ENCODE measurements at regions not wholly inside any gene's neighbourhood (a gene's known extent, or its start where the extent isn't known, plus 50 kb on each side); places are given as distances from the start of the nearest gene placed in this dataset.

DNA sequence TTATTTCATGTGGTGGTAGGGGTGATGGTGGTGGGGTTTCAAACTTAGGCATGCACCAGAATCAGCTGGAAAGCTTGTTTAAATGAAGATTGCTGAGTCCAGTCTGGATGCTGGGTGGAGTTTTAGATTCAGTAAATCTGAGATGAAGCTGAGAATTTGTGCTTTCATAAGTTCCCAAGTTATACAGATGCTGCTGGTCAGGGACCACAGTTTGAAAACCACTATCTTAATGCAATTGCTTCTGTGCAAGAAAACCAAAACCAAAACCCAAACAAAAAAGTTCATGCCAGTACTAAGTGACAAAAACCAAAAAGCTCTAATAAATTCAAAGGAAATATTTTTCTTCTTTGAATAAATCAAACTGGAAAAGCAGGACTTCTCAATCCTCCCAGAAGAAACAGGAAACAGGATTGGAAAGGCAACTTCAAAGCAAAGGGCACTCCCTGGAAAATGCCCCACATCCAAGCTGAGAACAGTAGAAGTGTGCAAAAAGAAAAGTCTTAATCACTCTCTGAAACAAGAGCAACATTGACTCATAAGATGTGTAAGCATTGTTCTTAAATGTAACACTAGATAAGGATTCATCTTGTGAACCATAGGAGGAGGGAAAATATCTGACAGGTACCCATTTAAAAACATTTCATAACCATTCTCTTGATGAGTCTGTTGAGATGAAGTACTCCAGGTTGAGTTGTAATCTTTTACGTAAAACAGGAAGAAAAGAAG lies 481.5 kb upstream of the HSF2 start:
- DNase-seq = no peak
- H3K27ac ChIP-seq (ENCODE audit: low read length) = no peak overlapping the region
- WGBS (ENCODE audit: insufficient coverage) = no CpG with 5 or more reads among the region's 1 CpG
- H3K36me3 ChIP-seq (ENCODE audit: control insufficient read depth, insufficient read depth, low read length) = no peaks in the 10 kb centered on the region
- H3K27me3 ChIP-seq (ENCODE audit: control insufficient read depth, insufficient read depth, low read length) = no peaks in the 10 kb centered on the region
- H3K4me3 ChIP-seq (ENCODE audit: low read length) = no peak overlapping the region
- no peaks in the 10 kb centered on the region for H3K9me3 ChIP-seq (replicated peaks; ENCODE audit: control insufficient read depth, low read depth, low read length)
- no peaks in the 10 kb centered on the region for H3K4me1 ChIP-seq (ENCODE audit: control insufficient read depth, insufficient read depth, low read length)

DNA sequence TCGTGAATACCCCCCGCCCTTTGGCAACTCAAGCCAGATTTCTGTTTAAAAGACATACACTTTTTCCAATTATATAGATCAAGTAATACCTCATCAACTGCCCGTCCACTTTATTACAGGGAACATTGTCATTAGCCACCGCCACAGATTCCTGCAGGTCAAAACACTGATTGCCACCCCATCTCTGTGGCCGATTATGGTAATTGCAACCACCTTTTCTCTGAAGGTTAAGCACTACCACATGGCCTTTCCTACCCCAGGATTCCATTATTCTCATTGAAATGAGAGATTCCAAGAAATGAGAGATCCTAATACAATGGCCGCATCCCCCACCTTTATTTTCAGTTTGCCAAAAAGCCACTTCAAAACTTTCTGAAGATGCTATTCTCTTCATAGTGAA lies 478.8 kb upstream of the HSF2 start:
- no peak overlapping the region for H3K27ac ChIP-seq (ENCODE audit: low read length)
- 53% methylated on average over 3 of the region's 6 CpGs for WGBS (ENCODE audit: insufficient coverage)
- H3K36me3 ChIP-seq (ENCODE audit: control insufficient read depth, insufficient read depth, low read length) = no peaks in the 10 kb centered on the region
- no peaks in the 10 kb centered on the region for H3K9me3 ChIP-seq (replicated peaks; ENCODE audit: control insufficient read depth, low read depth, low read length)
- no peak overlapping the region for H3K4me3 ChIP-seq (ENCODE audit: low read length)
- no peak for DNase-seq
- no peaks in the 10 kb centered on the region for H3K4me1 ChIP-seq (ENCODE audit: control insufficient read depth, insufficient read depth, low read length)
- no peaks in the 10 kb centered on the region for H3K27me3 ChIP-seq (ENCODE audit: control insufficient read depth, insufficient read depth, low read length)

- no peak for DNase-seq
- WGBS (ENCODE audit: insufficient coverage) = no CpG with 5 or more reads among the region's 1 CpG
- no peaks in the 10 kb centered on the region for H3K9me3 ChIP-seq (replicated peaks; ENCODE audit: control insufficient read depth, low read depth, low read length)
- peak overlapping the region; percentile 2 for H3K27ac ChIP-seq (ENCODE audit: low read length)
- no peaks in the 10 kb centered on the region for H3K27me3 ChIP-seq (ENCODE audit: control insufficient read depth, insufficient read depth, low read length)
- no peaks in the 10 kb centered on the region for H3K36me3 ChIP-seq (ENCODE audit: control insufficient read depth, insufficient read depth, low read length)
- no peak overlapping the region for H3K4me3 ChIP-seq (ENCODE audit: low read length)
- no peaks in the 10 kb centered on the region for H3K4me1 ChIP-seq (ENCODE audit: control insufficient read depth, insufficient read depth, low read length)
Observed at GRCh38 chr6:121925024-121925423, 474.4 kb upstream of the HSF2 start.

- no peaks in the 10 kb centered on the region for H3K27me3 ChIP-seq (ENCODE audit: control insufficient read depth, insufficient read depth, low read length)
- H3K9me3 ChIP-seq (replicated peaks; ENCODE audit: control insufficient read depth, low read depth, low read length) = no peaks in the 10 kb centered on the region
- H3K4me1 ChIP-seq (ENCODE audit: control insufficient read depth, insufficient read depth, low read length) = no peaks in the 10 kb centered on the region
- no peak overlapping the region for H3K4me3 ChIP-seq (ENCODE audit: low read length)
- peak overlapping the region; percentile 23 for H3K27ac ChIP-seq (ENCODE audit: low read length)
- no peaks in the 10 kb centered on the region for H3K36me3 ChIP-seq (ENCODE audit: control insufficient read depth, insufficient read depth, low read length)
- peak; percentile 80 for DNase-seq
- no CpG with 5 or more reads among the region's 3 CpGs for WGBS (ENCODE audit: insufficient coverage)
Observed at GRCh38 chr6:121925534-121926255, 473.8 kb upstream of the HSF2 start.

GRCh38 chr6:121929301-121929700 lies 470.2 kb upstream of the HSF2 start:
- Histone ChIP-seq H3K36me3 (ENCODE audit: control insufficient read depth, insufficient read depth, low read length) (no peaks in the 10 kb centered on the region), H3K4me3 (ENCODE audit: low read length) (no peak overlapping the region), H3K27ac (ENCODE audit: low read length) (no peak overlapping the region), H3K4me1 (ENCODE audit: control insufficient read depth, insufficient read depth, low read length) (peaks cover 7% of the 10 kb centered on the region), H3K9me3 (replicated peaks; ENCODE audit: control insufficient read depth, low read depth, low read length) (no peaks in the 10 kb centered on the region), H3K27me3 (ENCODE audit: control insufficient read depth, insufficient read depth, low read length) (no peaks in the 10 kb centered on the region)
- DNase-seq = peak; percentile 66
- WGBS (ENCODE audit: insufficient coverage) = no CpG with 5 or more reads among the region's 1 CpG

DNA sequence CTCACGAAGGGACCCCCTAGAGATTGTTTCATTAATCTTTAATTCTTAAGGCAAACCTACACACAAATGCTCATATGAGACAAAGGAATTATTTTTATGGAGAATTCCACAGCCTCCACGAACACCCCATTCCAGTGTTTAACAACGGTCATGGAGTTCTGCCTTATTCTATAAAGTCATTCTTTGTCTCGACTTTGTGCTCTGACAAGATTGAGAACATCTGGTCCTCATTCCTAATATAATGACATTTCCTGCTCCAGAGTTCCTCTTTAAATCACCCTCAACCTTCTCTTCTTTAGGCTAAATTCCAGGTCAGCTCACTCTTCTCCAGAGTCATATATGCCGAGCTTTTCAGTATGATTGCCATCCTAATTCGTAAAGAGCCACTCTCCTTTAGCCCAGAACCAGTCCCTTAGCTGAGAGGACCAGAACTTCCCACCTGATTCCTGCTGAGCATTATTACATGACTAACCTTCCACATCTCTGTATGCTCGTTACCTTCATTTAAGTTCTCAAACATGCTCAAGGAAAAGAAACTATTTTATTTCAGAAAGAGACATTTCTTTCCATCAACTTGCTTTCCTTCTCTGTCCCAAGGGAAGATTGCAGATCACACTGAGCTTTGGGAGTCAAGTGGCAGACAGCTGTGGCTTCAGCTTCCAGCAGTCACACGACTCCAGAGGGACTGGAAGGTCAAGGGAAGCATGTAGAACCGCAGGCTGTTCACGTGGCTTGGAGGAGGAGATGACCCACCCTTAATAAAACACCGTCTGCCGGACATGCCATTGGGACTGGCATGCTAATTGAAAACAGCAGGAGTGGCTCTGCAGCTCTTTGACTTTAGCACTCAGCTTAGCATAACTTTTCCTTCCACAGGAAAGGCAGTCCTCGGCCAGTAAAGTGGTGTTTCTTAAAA lies 467.1 kb upstream of the HSF2 start:
- H3K36me3 ChIP-seq (ENCODE audit: control insufficient read depth, insufficient read depth, low read length) = no peaks in the 10 kb centered on the region
- H3K4me3 ChIP-seq (ENCODE audit: low read length) = no peak overlapping the region
- WGBS (ENCODE audit: insufficient coverage) = 5% methylated on average over 8 of the region's 13 CpGs
- peak overlapping the region; percentile 88 for H3K27ac ChIP-seq (ENCODE audit: low read length)
- H3K4me1 ChIP-seq (ENCODE audit: control insufficient read depth, insufficient read depth, low read length) = peaks cover 7% of the 10 kb centered on the region
- no peaks in the 10 kb centered on the region for H3K27me3 ChIP-seq (ENCODE audit: control insufficient read depth, insufficient read depth, low read length)
- peak; percentile 81 for DNase-seq
- no peaks in the 10 kb centered on the region for H3K9me3 ChIP-seq (replicated peaks; ENCODE audit: control insufficient read depth, low read depth, low read length)

- 25% methylated on average over 2 of the region's 2 CpGs for WGBS (ENCODE audit: insufficient coverage)
- DNase-seq = no peak
- H3K4me3 ChIP-seq (ENCODE audit: low read length) = no peak overlapping the region
- no peak overlapping the region for H3K27ac ChIP-seq (ENCODE audit: low read length)
- H3K27me3 ChIP-seq (ENCODE audit: control insufficient read depth, insufficient read depth, low read length) = no peaks in the 10 kb centered on the region
- peaks cover 7% of the 10 kb centered on the region for H3K4me1 ChIP-seq (ENCODE audit: control insufficient read depth, insufficient read depth, low read length)
- no peaks in the 10 kb centered on the region for H3K36me3 ChIP-seq (ENCODE audit: control insufficient read depth, insufficient read depth, low read length)
- no peaks in the 10 kb centered on the region for H3K9me3 ChIP-seq (replicated peaks; ENCODE audit: control insufficient read depth, low read depth, low read length)
Observed at GRCh38 chr6:121934451-121934850, 465.0 kb upstream of the HSF2 start.

GRCh38 chr6:121940728-121941127 lies 458.7 kb upstream of the HSF2 start:
- Histone ChIP-seq H3K4me1 (ENCODE audit: control insufficient read depth, insufficient read depth, low read length) (no peaks in the 10 kb centered on the region), H3K4me3 (ENCODE audit: low read length) (no peak overlapping the region), H3K27me3 (ENCODE audit: control insufficient read depth, insufficient read depth, low read length) (no peaks in the 10 kb centered on the region), H3K27ac (ENCODE audit: low read length) (no peak overlapping the region), H3K36me3 (ENCODE audit: control insufficient read depth, insufficient read depth, low read length) (no peaks in the 10 kb centered on the region), H3K9me3 (replicated peaks; ENCODE audit: control insufficient read depth, low read depth, low read length) (peaks cover 4% of the 10 kb centered on the region)
- no peak for DNase-seq
- WGBS (ENCODE audit: insufficient coverage) = no CpG with 5 or more reads among the region's 2 CpGs

- H3K36me3 ChIP-seq (ENCODE audit: control insufficient read depth, insufficient read depth, low read length) = no peaks in the 10 kb centered on the region
Observed at GRCh38 chr6:121944354-121944753, 455.1 kb upstream of the HSF2 start.

GRCh38 chr6:121951123-121951522 lies 448.3 kb upstream of the HSF2 start:
- no peak for DNase-seq
- H3K9me3 ChIP-seq (replicated peaks; ENCODE audit: control insufficient read depth, low read depth, low read length) = no peaks in the 10 kb centered on the region
- H3K4me3 ChIP-seq (ENCODE audit: low read length) = no peak overlapping the region
- H3K4me1 ChIP-seq (ENCODE audit: control insufficient read depth, insufficient read depth, low read length) = no peaks in the 10 kb centered on the region
- no CpG with 5 or more reads among the region's 4 CpGs for WGBS (ENCODE audit: insufficient coverage)
- no peaks in the 10 kb centered on the region for H3K36me3 ChIP-seq (ENCODE audit: control insufficient read depth, insufficient read depth, low read length)
- H3K27me3 ChIP-seq (ENCODE audit: control insufficient read depth, insufficient read depth, low read length) = no peaks in the 10 kb centered on the region
- H3K27ac ChIP-seq (ENCODE audit: low read length) = no peak overlapping the region

More at GRCh38 chr6:121944354-121944753, 455.1 kb upstream of the HSF2 start:
- H3K27ac ChIP-seq (ENCODE audit: low read length) = no peak overlapping the region
- no peaks in the 10 kb centered on the region for H3K27me3 ChIP-seq (ENCODE audit: control insufficient read depth, insufficient read depth, low read length)
- no peak overlapping the region for H3K4me3 ChIP-seq (ENCODE audit: low read length)
- H3K4me1 ChIP-seq (ENCODE audit: control insufficient read depth, insufficient read depth, low read length) = no peaks in the 10 kb centered on the region
- WGBS (ENCODE audit: insufficient coverage) = no CpG with 5 or more reads among the region's 1 CpG
- no peak for DNase-seq
- peaks cover 4% of the 10 kb centered on the region for H3K9me3 ChIP-seq (replicated peaks; ENCODE audit: control insufficient read depth, low read depth, low read length)
